Peyer's patch (tissue), 4 donors: ENCODE measurements at regions not wholly inside any gene's neighbourhood (a gene's known extent, or its start where the extent isn't known, plus 50 kb on each side); places are given as distances from the start of the nearest gene placed in this dataset.

Source experiments
- DNase-seq, 3 donors: peaks; one replicate each; pipeline ENCODE4 v3.0.0-alpha.2; 2017 to 2019
- H3K27ac ChIP-seq, 4 donors: fragments of 200-600 bp; sonication (generic); one replicate each; pipeline ENCODE4 v1.5.1; 2016 to 2019
- H3K27me3 ChIP-seq, 2 donors: fragments of 200-600 bp; sonication (generic); one replicate each; pipeline ENCODE4 v1.5.1; 2019
- H3K36me3 ChIP-seq, 3 donors: fragments of 200-600 bp; sonication (generic); one replicate each; pipeline ENCODE4 v1.5.1; 2016 to 2019
- H3K4me1 ChIP-seq, 4 donors: fragments of 200-600 bp; sonication (generic); one replicate each; pipeline ENCODE4 v1.5.1; 2016 to 2019
- H3K4me3 ChIP-seq, 4 donors: fragments of 200-600 bp; sonication (generic); 1 replicate in 3 of 4; 2 replicates in 1 of 4; pipeline ENCODE4 v1.5.1; 2016 to 2019; ENCODE audit warnings: mild to moderate bottlenecking in 1 of 4
- H3K9me3 ChIP-seq, 4 donors: fragments of 200-600 bp; sonication (generic); one replicate each; pipeline ENCODE4 v1.5.1; 2016 to 2019; ENCODE audit warnings: mild to moderate bottlenecking in 1 of 4
- POLR2A ChIP-seq, 2 donors: fragments of 450-650 bp; IDR thresholded peaks; one replicate each; pipeline ENCODE4 v1.5.1; 2017; ENCODE audit warnings: antibody characterized with exemption in 2 of 2, mild to moderate bottlenecking in 2 of 2, moderate library complexity in 2 of 2
- TF ChIP-seq, protein P1 (sequence below), 6 experiments: fragments of 450-650 bp in 4 of 6; fragments of 200-600 bp in 2 of 6; sonication (generic) in 1 of 6; IDR thresholded peaks; one replicate each; pipeline ENCODE4 v1.5.1; 2017 to 2019; ENCODE audit warnings: antibody characterized with exemption in 6 of 6, mild to moderate bottlenecking in 3 of 6, moderate library complexity in 1 of 6

DNA sequence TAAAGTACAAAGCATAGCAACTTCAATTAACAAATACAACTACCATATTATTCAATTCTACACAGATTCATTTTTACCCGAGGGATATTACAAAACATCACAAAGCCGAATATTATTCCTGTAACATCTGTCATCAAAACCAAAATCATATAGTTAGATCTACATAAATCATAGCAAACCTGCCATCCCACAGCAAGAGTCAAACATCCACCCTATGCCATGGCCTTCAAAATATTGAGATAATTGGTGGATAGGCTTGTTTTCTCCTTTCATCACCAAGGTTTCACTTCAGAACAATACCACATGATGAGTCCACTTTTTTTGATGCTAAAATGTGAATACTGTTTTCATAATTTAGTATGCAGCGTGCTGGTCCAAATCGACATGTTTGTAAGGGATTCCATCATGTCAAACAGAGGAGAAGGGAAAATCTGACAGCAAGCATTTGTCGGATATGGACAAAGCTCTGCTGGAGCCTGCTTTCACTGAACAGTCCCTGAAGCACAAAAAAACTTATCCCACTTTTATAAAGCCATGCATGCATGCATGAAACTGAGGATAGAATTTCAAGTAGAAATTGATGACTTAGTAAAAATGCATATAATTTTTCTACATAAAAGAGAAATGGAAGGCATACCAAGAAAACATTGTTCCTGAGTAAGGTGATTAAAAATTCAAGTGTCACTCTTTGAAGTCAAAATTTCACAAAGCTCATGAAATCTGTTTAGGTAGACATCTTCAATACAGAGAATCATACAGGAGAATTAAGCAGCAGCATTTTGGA is 494.1 kb downstream of the HACE1 start:
- no peak overlapping the region for H3K27ac ChIP-seq
- H3K4me3 ChIP-seq: no peak overlapping the region
- no peak for DNase-seq
- H3K4me1 ChIP-seq: no peaks in the 10 kb centered on the region
- H3K27me3 ChIP-seq: no peaks in the 10 kb centered on the region
- no peaks in the 10 kb centered on the region for H3K36me3 ChIP-seq
- no peaks in the 10 kb centered on the region for H3K9me3 ChIP-seq
- TF ChIP-seq, protein P1, sequence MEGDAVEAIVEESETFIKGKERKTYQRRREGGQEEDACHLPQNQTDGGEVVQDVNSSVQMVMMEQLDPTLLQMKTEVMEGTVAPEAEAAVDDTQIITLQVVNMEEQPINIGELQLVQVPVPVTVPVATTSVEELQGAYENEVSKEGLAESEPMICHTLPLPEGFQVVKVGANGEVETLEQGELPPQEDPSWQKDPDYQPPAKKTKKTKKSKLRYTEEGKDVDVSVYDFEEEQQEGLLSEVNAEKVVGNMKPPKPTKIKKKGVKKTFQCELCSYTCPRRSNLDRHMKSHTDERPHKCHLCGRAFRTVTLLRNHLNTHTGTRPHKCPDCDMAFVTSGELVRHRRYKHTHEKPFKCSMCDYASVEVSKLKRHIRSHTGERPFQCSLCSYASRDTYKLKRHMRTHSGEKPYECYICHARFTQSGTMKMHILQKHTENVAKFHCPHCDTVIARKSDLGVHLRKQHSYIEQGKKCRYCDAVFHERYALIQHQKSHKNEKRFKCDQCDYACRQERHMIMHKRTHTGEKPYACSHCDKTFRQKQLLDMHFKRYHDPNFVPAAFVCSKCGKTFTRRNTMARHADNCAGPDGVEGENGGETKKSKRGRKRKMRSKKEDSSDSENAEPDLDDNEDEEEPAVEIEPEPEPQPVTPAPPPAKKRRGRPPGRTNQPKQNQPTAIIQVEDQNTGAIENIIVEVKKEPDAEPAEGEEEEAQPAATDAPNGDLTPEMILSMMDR (IDR thresholded peaks at IDR 0.05): no peak
- TF ChIP-seq POLR2A (IDR thresholded peaks at IDR 0.05): no peak

DNA sequence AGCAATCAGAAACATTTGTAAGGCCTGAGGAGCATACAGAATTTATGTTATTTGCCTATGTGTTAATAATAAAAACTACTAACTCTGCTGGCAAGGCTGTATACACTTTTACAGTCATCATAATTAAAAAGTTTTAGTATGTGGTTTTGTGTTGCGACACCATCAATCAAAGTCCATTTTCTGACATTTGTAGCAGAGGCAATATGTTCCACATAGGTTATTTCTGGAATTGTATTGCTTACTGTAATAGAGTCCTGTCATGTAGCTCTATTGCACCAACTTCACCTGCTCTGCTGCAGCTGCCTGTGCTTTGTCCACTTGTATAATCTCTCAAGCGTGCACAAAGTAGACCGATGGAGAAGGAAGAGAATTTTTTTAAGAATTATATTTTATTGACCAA is 501.8 kb downstream of the HACE1 start:
- no peaks in the 10 kb centered on the region for H3K27me3 ChIP-seq
- H3K4me1 ChIP-seq: no peaks in the 10 kb centered on the region
- H3K27ac ChIP-seq: no peak overlapping the region
- H3K4me3 ChIP-seq: no peak overlapping the region
- no peaks in the 10 kb centered on the region for H3K36me3 ChIP-seq
- TF ChIP-seq POLR2A (IDR thresholded peaks at IDR 0.05): no peak
- TF ChIP-seq, protein P1 (IDR thresholded peaks at IDR 0.05): no peak
- H3K9me3 ChIP-seq: no peaks in the 10 kb centered on the region
- DNase-seq: no peak

DNA sequence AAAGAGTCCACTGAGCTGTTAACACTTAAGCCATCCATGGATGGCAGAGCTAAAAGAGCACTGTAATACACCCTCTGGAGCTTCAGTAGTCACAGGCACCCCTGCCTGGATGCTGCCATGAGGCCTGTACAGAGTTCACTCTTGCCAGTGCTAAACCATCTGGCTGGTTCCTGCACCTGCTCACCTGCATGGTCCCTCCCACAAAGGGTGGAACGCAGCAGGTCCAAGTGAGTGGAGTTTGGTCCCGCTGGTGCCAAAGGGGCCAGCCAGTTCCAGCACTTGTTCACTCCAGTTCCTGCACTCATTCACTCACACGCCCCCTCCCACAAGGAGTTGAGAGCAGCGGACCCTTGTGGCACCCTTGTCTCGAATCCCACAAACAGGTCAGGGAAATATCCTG is 503.5 kb downstream of the HACE1 start:
- no peak overlapping the region for H3K27ac ChIP-seq
- no peak overlapping the region for H3K4me3 ChIP-seq
- H3K36me3 ChIP-seq: no peaks in the 10 kb centered on the region
- no peaks in the 10 kb centered on the region for H3K9me3 ChIP-seq
- H3K27me3 ChIP-seq: no peaks in the 10 kb centered on the region
- TF ChIP-seq, protein P1 (IDR thresholded peaks at IDR 0.05): no peak
- TF ChIP-seq POLR2A (IDR thresholded peaks at IDR 0.05): no peak
- no peaks in the 10 kb centered on the region for H3K4me1 ChIP-seq
- no peak for DNase-seq

DNA sequence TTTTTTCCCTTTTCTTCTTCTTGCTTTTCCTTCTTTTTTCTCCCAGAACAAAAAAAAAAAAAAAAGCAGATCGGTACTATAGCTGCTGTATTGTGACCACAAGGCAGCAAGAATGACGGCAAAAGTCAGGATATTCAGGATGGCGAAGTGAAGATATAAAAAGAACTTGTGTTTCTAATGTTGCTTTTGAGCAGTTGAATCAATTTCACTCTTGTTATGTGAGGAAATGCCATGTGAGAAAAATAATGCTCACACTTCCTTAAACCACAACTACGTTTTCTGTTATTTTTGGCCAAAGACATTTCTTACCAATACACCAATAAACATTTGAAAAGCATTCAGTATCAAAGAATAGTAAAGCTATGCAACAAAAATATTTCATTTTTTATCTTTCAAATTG is 510.5 kb downstream of the HACE1 start:
- Histone ChIP-seq H3K4me3 (no peak overlapping the region), H3K27me3 (no peaks in the 10 kb centered on the region), H3K36me3 (no peaks in the 10 kb centered on the region), H3K4me1 (no peaks in the 10 kb centered on the region), H3K9me3 (no peaks in the 10 kb centered on the region), H3K27ac (no peak overlapping the region)
- no peak for DNase-seq
- no peak for TF ChIP-seq POLR2A (IDR thresholded peaks at IDR 0.05)
- TF ChIP-seq, protein P1 (IDR thresholded peaks at IDR 0.05): no peak

DNA sequence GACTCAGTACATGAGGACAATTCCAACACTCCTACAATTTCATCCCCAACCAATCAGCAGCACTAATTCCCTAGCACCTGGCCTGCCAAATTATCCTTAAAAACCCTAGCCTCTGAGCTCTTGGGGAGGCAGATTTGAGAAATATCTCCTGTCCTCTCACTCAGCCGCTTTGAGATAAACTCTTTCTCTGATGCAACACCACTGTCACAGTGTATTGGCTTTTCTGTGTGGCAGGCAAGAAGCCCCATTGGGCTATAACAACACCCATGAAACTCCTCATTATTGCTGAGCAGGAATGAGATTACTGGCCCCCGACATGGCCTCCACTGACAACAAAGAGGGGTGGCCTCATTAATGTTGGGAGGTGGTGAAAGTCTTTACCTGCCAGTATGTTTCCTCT is 515.5 kb downstream of the HACE1 start:
- Histone ChIP-seq H3K4me1 (no peaks in the 10 kb centered on the region), H3K36me3 (no peaks in the 10 kb centered on the region), H3K27ac (no peak overlapping the region), H3K27me3 (no peaks in the 10 kb centered on the region), H3K9me3 (peaks cover 0 to 3% (median 0%) of the 10 kb centered on the region in 4 donors), H3K4me3 (no peak overlapping the region)
- no peak for DNase-seq
- TF ChIP-seq POLR2A (IDR thresholded peaks at IDR 0.05): no peak
- TF ChIP-seq, protein P1 (IDR thresholded peaks at IDR 0.05): no peak
